HG02885 (cell line): ENCODE measurements at regions not wholly inside any gene's neighbourhood (a gene's known extent, or its start where the extent isn't known, plus 50 kb on each side); places are given as distances from the start of the nearest gene placed in this dataset.
"Not testable (repeated sequence)": the region's sequence is repeated elsewhere in the genome, so short reads cannot be mapped to it uniquely, and the experiment has no call there.

Experiments used
- ATAC-seq: cut with Tn5 transposase; IDR thresholded peaks from one replicate; pipeline ENCODE4 v1.9.1; 2021; ENCODE audit warnings: mild to moderate bottlenecking; ENCODE audit not compliant: unreplicated experiment, poor library complexity

- ATAC-seq, result no peak
Measured at GRCh38 chr13:91054902-91055301, 292.6 kb upstream of the MIR17HG start.

- ATAC-seq, result peak; percentile 88
Measured at GRCh38 chr13:91056746-91057145, 290.7 kb upstream of the MIR17HG start.

GRCh38 chr13:91057507-91057906, 290.0 kb upstream of the MIR17HG start:
- ATAC-seq, result not testable (repeated sequence)

- no peak for ATAC-seq
Measured at GRCh38 chr13:91058066-91058465, 289.4 kb upstream of the MIR17HG start.

- ATAC-seq, result no peak
Measured at GRCh38 chr13:91058919-91059318, 288.6 kb upstream of the MIR17HG start.

GRCh38 chr13:91066745-91067144, 280.7 kb upstream of the MIR17HG start:
- no peak for ATAC-seq

GRCh38 chr13:91072486-91072885, 275.0 kb upstream of the MIR17HG start:
- no peak for ATAC-seq

- no peak for ATAC-seq
Measured at GRCh38 chr13:91074091-91074490, 273.4 kb upstream of the MIR17HG start.

- ATAC-seq, result no peak
Measured at GRCh38 chr13:91076830-91077229, 270.7 kb upstream of the MIR17HG start.

- ATAC-seq, result peak; percentile 35
Measured at GRCh38 chr13:91078093-91078679, 269.3 kb upstream of the MIR17HG start.

- ATAC-seq, result no peak
Measured at GRCh38 chr13:91079176-91079575, 268.3 kb upstream of the MIR17HG start.

GRCh38 chr13:91085127-91085526, 262.4 kb upstream of the MIR17HG start:
- ATAC-seq, result no peak

- no peak for ATAC-seq
Measured at GRCh38 chr13:91086936-91087716, 260.4 kb upstream of the MIR17HG start.

- no peak for ATAC-seq
Measured at GRCh38 chr13:91097269-91097668, 250.2 kb upstream of the MIR17HG start.

- ATAC-seq, result no peak
Measured at GRCh38 chr13:91099877-91100276, 247.6 kb upstream of the MIR17HG start.

GRCh38 chr13:91100944-91101343, 246.5 kb upstream of the MIR17HG start:
- ATAC-seq, result no peak

GRCh38 chr13:91101381-91101780, 246.1 kb upstream of the MIR17HG start:
- no peak for ATAC-seq

- ATAC-seq, result no peak
Measured at GRCh38 chr13:91105270-91105669, 242.2 kb upstream of the MIR17HG start.

GRCh38 chr13:91106565-91106964, 240.9 kb upstream of the MIR17HG start:
- no peak for ATAC-seq

GRCh38 chr13:91108315-91108714, 239.2 kb upstream of the MIR17HG start:
- ATAC-seq, result no peak

GRCh38 chr13:91111476-91112200, 235.8 kb upstream of the MIR17HG start:
- no peak for ATAC-seq
